Glutamatergic neuron (in vitro differentiated cells): ENCODE measurements at regions not wholly inside any gene's neighbourhood (a gene's known extent, or its start where the extent isn't known, plus 50 kb on each side); places are given as distances from the start of the nearest gene placed in this dataset.
"Not testable (repeated sequence)": the region's sequence is repeated elsewhere in the genome, so short reads cannot be mapped to it uniquely, and the experiment has no call there.

Source experiments
- DNase-seq: peaks from one replicate; pipeline ENCODE4 v3.0.0; 2022
- H3K27ac Mint-ChIP-seq: one replicate; pipeline ENCODE4 v1.8.0; 2020; ENCODE audit warnings: mild to moderate bottlenecking, mixed read lengths, inconsistent platforms; ENCODE audit not compliant: unreplicated experiment
- H3K27me3 Mint-ChIP-seq: one replicate; pipeline ENCODE4 v1.8.0; 2020; ENCODE audit warnings: mild to moderate bottlenecking, moderate library complexity, mixed read lengths, inconsistent platforms; ENCODE audit not compliant: unreplicated experiment
- H3K36me3 Mint-ChIP-seq: one replicate; pipeline ENCODE4 v1.8.0; 2020; ENCODE audit warnings: mild to moderate bottlenecking, mixed read lengths, inconsistent platforms; ENCODE audit not compliant: unreplicated experiment
- H3K4me1 Mint-ChIP-seq: one replicate; pipeline ENCODE4 v1.8.0; 2020; ENCODE audit warnings: mild to moderate bottlenecking, low read depth, mixed read lengths, inconsistent platforms; ENCODE audit not compliant: unreplicated experiment
- H3K4me3 Mint-ChIP-seq: one replicate; pipeline ENCODE4 v1.8.0; 2020; ENCODE audit warnings: mild to moderate bottlenecking, mixed read lengths, inconsistent platforms; ENCODE audit not compliant: unreplicated experiment
- H3K9me3 Mint-ChIP-seq: one replicate; pipeline ENCODE4 v1.8.0; 2020; ENCODE audit warnings: mild to moderate bottlenecking, moderate library complexity, mixed read lengths, inconsistent platforms; ENCODE audit not compliant: unreplicated experiment
- CTCF ChIP-seq: fragments of 200-600 bp; sonication (generic); IDR thresholded peaks from one replicate; pipeline ENCODE4 v1.5.0; 2021; ENCODE audit not compliant: partially characterized antibody, unreplicated experiment

- H3K36me3 Mint-ChIP-seq, result peaks cover 3% of the 10 kb centered on the region
- H3K4me1 Mint-ChIP-seq, result no peaks in the 10 kb centered on the region
- no peak overlapping the region for H3K27ac Mint-ChIP-seq
- no peak for DNase-seq
- H3K9me3 Mint-ChIP-seq, result peaks cover 2% of the 10 kb centered on the region
- no peak for TF ChIP-seq CTCF
- H3K27me3 Mint-ChIP-seq, result no peaks in the 10 kb centered on the region
- no peak overlapping the region for H3K4me3 Mint-ChIP-seq
Measured at GRCh38 chr4:30094887-30095286, 625.3 kb upstream of the PCDH7 start.

- no peaks in the 10 kb centered on the region for H3K4me1 Mint-ChIP-seq
- H3K27ac Mint-ChIP-seq, result no peak overlapping the region
- no peak for TF ChIP-seq CTCF
- no peaks in the 10 kb centered on the region for H3K9me3 Mint-ChIP-seq
- no peaks in the 10 kb centered on the region for H3K27me3 Mint-ChIP-seq
- no peak for DNase-seq
- H3K4me3 Mint-ChIP-seq, result no peak overlapping the region
- no peaks in the 10 kb centered on the region for H3K36me3 Mint-ChIP-seq
Measured at GRCh38 chr4:30103455-30103854, 616.7 kb upstream of the PCDH7 start.

GRCh38 chr4:30116401-30116800, 603.8 kb upstream of the PCDH7 start:
- no peak for DNase-seq
- H3K9me3 Mint-ChIP-seq, result no peaks in the 10 kb centered on the region
- no peak overlapping the region for H3K27ac Mint-ChIP-seq
- TF ChIP-seq CTCF, result no peak
- H3K4me1 Mint-ChIP-seq, result no peaks in the 10 kb centered on the region
- H3K4me3 Mint-ChIP-seq, result no peak overlapping the region
- H3K27me3 Mint-ChIP-seq, result peaks cover 3% of the 10 kb centered on the region
- H3K36me3 Mint-ChIP-seq, result no peaks in the 10 kb centered on the region

GRCh38 chr4:30117433-30117832, 602.7 kb upstream of the PCDH7 start:
- H3K9me3 Mint-ChIP-seq, result no peaks in the 10 kb centered on the region

GRCh38 chr4:30122711-30123110, 597.5 kb upstream of the PCDH7 start:
- H3K4me3 Mint-ChIP-seq, result no peak overlapping the region
- no peaks in the 10 kb centered on the region for H3K4me1 Mint-ChIP-seq
- DNase-seq, result no peak
- no peak overlapping the region for H3K27ac Mint-ChIP-seq
- no peaks in the 10 kb centered on the region for H3K27me3 Mint-ChIP-seq
- TF ChIP-seq CTCF, result no peak
- H3K36me3 Mint-ChIP-seq, result no peaks in the 10 kb centered on the region
- peaks cover 1% of the 10 kb centered on the region for H3K9me3 Mint-ChIP-seq

More at GRCh38 chr4:30117433-30117832, 602.7 kb upstream of the PCDH7 start:
- H3K4me1 Mint-ChIP-seq, result no peaks in the 10 kb centered on the region
- H3K27ac Mint-ChIP-seq, result no peak overlapping the region
- no peak for DNase-seq
- H3K4me3 Mint-ChIP-seq, result no peak overlapping the region
- no peaks in the 10 kb centered on the region for H3K36me3 Mint-ChIP-seq
- no peak for TF ChIP-seq CTCF
- peaks cover 3% of the 10 kb centered on the region for H3K27me3 Mint-ChIP-seq

GRCh38 chr4:30124621-30125020, 595.5 kb upstream of the PCDH7 start:
- H3K9me3 Mint-ChIP-seq, H3K4me1 Mint-ChIP-seq, H3K27ac Mint-ChIP-seq: not testable (repeated sequence)

More at GRCh38 chr4:30124621-30125020, 595.5 kb upstream of the PCDH7 start:
- DNase-seq, H3K27me3 Mint-ChIP-seq, H3K4me3 Mint-ChIP-seq, H3K36me3 Mint-ChIP-seq: not testable (repeated sequence)
